ENCODE measurements at regions not wholly inside any gene's neighbourhood (a gene's known extent, or its start where the extent isn't known, plus 50 kb on each side); places are given as distances from the start of the nearest gene placed in this dataset.

GRCh38 chr10:56298941-56299340 is 62.1 kb downstream of the ZWINT start:
- no peak overlapping the region for H3K27ac Mint-ChIP-seq
- no peaks in the 10 kb centered on the region for H3K36me3 Mint-ChIP-seq
- no peak for DNase-seq
- ATAC-seq: no peak
- no peaks in the 10 kb centered on the region for H3K27me3 Mint-ChIP-seq
- POLR2A ChIA-PET: no interaction called here
- no peak overlapping the region for H3K4me3 Mint-ChIP-seq
- no peaks in the 10 kb centered on the region for H3K4me1 Mint-ChIP-seq
- H3K9me3 Mint-ChIP-seq: peaks cover 0 to 3% (median 0%) of the 10 kb centered on the region in 9 donors

DNA sequence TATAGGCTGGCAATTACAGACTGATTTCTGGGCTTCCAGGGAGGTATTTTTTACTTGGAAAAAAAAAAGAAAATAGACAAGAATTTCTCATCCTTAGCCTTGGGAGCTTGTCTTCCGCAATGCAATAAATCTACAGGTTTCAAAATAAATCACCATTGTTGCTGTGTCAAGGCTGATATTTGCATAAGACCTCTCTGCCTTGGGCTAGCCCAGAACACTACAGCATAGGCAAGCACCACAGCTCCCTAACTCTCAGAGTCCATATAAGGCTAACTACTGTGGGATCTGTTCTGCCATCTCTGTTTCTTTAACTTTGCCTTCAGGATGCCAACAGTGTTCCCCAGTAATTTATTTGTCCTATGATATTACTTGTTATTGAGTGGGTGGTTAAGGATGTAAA is 64.4 kb downstream of the ZWINT start:
- Mint-ChIP-seq H3K36me3 (no peaks in the 10 kb centered on the region), H3K9me3 (peaks cover 0 to 9% (median 2%) of the 10 kb centered on the region in 9 donors), H3K27me3 (no peaks in the 10 kb centered on the region), H3K4me1 (no peaks in the 10 kb centered on the region), H3K4me3 (no peak overlapping the region), H3K27ac (no peak overlapping the region)
- ATAC-seq (no peak), DNase-seq (no peak)
- POLR2A ChIA-PET: no interaction called here

DNA sequence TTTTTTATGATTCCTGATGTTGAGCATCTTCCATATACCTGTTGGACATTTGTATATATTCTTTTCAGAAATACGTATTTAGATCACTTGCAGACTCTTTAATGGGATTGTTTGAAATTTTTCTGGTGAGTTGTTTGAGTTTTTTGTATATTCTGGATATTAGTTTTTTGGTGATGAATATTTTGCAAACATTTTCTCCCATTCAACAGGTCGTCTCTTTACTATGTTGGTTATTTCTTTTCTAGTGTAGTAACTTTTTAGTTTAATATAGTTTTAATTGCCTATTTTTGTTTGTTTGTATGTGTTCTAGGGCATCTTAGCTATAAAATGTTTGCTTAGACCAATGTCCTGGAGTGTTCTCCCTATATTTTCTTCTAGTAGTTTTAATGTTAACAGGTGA is 72.7 kb downstream of the ZWINT start:
- POLR2A ChIA-PET: no interaction called here

GRCh38 chr10:56286096-56286495 is 75.0 kb downstream of the ZWINT start:
- Mint-ChIP-seq H3K9me3 (peaks cover 0 to 12% (median 3%) of the 10 kb centered on the region in 9 donors), H3K36me3 (no peaks in the 10 kb centered on the region), H3K4me1 (no peaks in the 10 kb centered on the region), H3K4me3 (no peak overlapping the region), H3K27ac (no peak overlapping the region), H3K27me3 (no peaks in the 10 kb centered on the region)
- POLR2A ChIA-PET: no interaction called here
- no peak for ATAC-seq
- DNase-seq: no peak

More for the DNA sequence above, 72.7 kb downstream of the ZWINT start:
- Mint-ChIP-seq H3K9me3 (peaks cover 0 to 18% (median 3%) of the 10 kb centered on the region in 9 donors), H3K27me3 (no peaks in the 10 kb centered on the region), H3K27ac (no peak overlapping the region), H3K36me3 (no peaks in the 10 kb centered on the region), H3K4me1 (no peaks in the 10 kb centered on the region), H3K4me3 (no peak overlapping the region)
- no peak for ATAC-seq
- DNase-seq: no peak

DNA sequence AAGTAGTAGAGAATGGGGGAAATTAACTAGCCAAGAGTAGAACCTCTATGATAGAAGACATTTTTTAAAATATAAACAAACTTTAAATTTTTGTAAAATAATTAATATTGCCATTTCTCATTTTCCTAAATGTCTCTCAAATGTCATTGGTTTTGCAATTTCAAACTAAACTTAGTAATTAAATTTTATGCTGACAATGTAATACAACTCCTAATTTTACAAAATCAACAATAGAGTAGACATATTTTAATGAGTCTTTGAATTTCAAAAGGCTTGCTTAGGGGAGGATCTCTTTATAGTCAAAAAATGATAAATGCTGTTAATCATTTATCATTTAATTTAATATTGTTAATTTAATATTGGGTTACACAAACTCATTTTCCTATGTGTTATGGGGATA is 81.8 kb downstream of the ZWINT start:
- H3K27me3 Mint-ChIP-seq: no peaks in the 10 kb centered on the region
- peaks cover 0 to 4% (median 0%) of the 10 kb centered on the region in 9 donors for H3K9me3 Mint-ChIP-seq
- ATAC-seq (no peak), DNase-seq (no peak)
- H3K36me3 Mint-ChIP-seq: no peaks in the 10 kb centered on the region
- no peak overlapping the region for H3K27ac Mint-ChIP-seq
- no peak overlapping the region for H3K4me3 Mint-ChIP-seq
- no peaks in the 10 kb centered on the region for H3K4me1 Mint-ChIP-seq
- POLR2A ChIA-PET: no interaction called here

GRCh38 chr10:56269181-56269580 is 91.9 kb downstream of the ZWINT start:
- H3K9me3 Mint-ChIP-seq: peaks cover 0 to 3% (median 0%) of the 10 kb centered on the region in 9 donors
- DNase-seq (no peak), ATAC-seq (no peak)
- no peak overlapping the region for H3K4me3 Mint-ChIP-seq
- POLR2A ChIA-PET: no interaction called here
- H3K27ac Mint-ChIP-seq: no peak overlapping the region
- H3K36me3 Mint-ChIP-seq: no peaks in the 10 kb centered on the region
- H3K27me3 Mint-ChIP-seq: no peaks in the 10 kb centered on the region
- no peaks in the 10 kb centered on the region for H3K4me1 Mint-ChIP-seq

DNA sequence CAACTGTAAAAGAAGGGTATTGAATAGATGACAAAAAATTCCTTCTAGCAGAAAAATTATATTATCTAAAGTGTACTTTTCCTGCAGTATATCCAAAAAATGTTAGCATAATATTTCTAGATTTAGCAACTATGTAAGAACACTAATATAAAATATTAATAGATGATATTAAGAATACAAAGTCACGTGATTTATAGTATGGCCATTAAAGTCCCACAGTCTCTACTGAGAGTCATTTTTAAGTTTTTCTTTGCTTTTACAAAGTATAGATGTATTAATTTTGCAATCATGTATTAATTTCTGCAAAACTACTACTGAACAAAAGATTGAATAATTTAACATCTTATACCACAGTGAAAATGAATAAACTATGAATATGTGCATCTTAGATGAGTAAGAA is 94.9 kb downstream of the ZWINT start:
- H3K36me3 Mint-ChIP-seq: no peaks in the 10 kb centered on the region
- no peaks in the 10 kb centered on the region for H3K4me1 Mint-ChIP-seq
- POLR2A ChIA-PET: no interaction called here
- DNase-seq (no peak), ATAC-seq (no peak)
- H3K4me3 Mint-ChIP-seq: no peak overlapping the region
- H3K27ac Mint-ChIP-seq: no peak overlapping the region
- no peaks in the 10 kb centered on the region for H3K27me3 Mint-ChIP-seq
- H3K9me3 Mint-ChIP-seq: peaks cover 0 to 4% (median 0%) of the 10 kb centered on the region in 9 donors

DNA sequence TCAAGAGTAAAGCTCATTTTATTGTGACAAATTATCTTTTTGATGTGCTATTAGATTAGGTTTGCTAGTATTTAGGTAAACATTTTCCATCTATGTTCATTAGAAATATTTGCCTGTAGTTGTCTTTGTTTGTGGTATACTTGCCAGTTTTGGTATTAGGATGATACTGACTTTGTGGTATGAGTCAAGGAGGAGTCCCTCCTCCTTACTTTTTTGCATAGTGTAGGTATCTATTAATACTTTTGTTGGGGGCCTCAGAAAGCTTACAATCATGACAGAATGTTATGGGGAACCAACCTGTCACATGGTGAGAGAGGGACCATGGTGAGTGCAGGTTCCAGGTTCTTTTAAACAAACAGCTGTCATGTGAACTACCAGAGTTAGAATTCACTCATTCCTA is 102.1 kb downstream of the ZWINT start:
- H3K9me3 Mint-ChIP-seq: peaks cover 0 to 7% (median under 1%) of the 10 kb centered on the region in 9 donors
- no peak overlapping the region for H3K4me3 Mint-ChIP-seq
- no peak for DNase-seq
- H3K36me3 Mint-ChIP-seq: no peaks in the 10 kb centered on the region
- POLR2A ChIA-PET: no interaction called here
- H3K27me3 Mint-ChIP-seq: no peaks in the 10 kb centered on the region
- peaks cover 0 to 1% (median 0%) of the 10 kb centered on the region in 4 donors for H3K4me1 Mint-ChIP-seq
- no peak for ATAC-seq
- no peak overlapping the region for H3K27ac Mint-ChIP-seq

DNA sequence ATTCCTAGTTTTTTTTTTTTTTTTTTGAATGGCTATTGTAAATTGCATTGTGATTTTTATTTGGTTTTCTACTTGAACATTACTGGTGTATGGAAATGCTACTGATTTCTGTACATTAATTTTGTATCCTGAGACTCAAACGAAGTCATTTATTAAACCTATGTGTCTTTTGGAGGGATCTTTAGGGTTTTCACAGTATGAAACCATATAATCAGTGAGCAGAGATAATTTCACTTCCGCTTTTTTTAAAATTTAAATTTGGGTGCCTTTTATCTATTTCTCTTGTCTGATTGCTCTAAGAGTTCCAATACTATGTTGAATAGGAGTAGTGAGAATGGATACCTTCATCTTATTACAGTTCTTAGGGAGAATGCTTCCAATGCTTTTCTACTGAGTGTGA is 102.7 kb downstream of the ZWINT start:
- H3K36me3 Mint-ChIP-seq: no peaks in the 10 kb centered on the region
- no peaks in the 10 kb centered on the region for H3K27me3 Mint-ChIP-seq
- H3K27ac Mint-ChIP-seq: no peak overlapping the region
- POLR2A ChIA-PET: no interaction called here
- peaks cover 0 to 13% (median 2%) of the 10 kb centered on the region in 9 donors for H3K9me3 Mint-ChIP-seq
- ATAC-seq: no peak
- H3K4me3 Mint-ChIP-seq: no peak overlapping the region
- peaks cover 0 to 1% (median 0%) of the 10 kb centered on the region in 4 donors for H3K4me1 Mint-ChIP-seq
- DNase-seq: no peak

DNA sequence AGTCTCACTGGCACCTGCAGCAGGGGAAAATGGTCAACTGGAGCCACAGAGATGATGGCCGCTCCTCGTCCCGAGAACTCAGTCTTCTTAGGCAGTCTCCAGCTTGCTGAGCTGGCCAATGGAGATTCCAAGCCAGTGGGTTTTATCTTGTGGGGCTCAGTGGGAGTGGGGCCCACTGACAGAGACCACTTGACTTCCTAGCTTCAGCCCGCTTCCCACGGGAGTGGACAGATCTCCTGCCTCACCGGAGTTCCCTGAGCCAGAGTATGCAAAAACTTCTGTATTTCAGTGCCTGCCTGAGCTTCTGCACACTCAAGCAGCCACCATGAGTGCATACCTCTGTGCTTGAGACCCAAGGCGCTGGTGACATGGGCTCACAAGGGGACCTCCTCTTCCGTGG is 105.8 kb downstream of the ZWINT start:
- no peak overlapping the region for H3K27ac Mint-ChIP-seq
- H3K4me3 Mint-ChIP-seq: no peak overlapping the region
- H3K27me3 Mint-ChIP-seq: no peaks in the 10 kb centered on the region
- no peaks in the 10 kb centered on the region for H3K36me3 Mint-ChIP-seq
- peaks cover 0 to 1% (median 0%) of the 10 kb centered on the region in 4 donors for H3K4me1 Mint-ChIP-seq
- peaks cover 0 to 24% (median 0%) of the 10 kb centered on the region in 9 donors for H3K9me3 Mint-ChIP-seq
- POLR2A ChIA-PET: no interaction called here
- ATAC-seq (no peak), DNase-seq (no peak)

DNA sequence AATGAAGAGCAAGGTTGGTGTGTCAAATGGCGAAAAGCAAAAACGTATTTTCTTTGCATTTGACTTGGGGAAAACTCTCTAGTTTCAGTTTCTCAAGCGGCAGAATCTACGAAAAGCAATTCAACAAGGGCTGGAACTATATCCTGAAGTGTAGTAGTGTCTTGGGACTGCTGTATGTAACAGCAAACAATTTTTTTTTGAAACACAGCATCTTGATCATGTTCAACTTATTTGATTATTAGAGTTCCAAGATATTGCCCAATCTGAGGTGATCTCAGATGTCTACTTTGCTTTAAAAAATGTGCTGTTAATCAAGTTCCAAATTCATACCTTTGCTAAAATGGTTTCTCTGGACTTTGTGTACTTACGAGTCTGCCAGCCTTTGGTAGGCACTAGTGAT is 120.6 kb downstream of the ZWINT start:
- POLR2A ChIA-PET: no interaction called here
- H3K27me3 Mint-ChIP-seq: no peaks in the 10 kb centered on the region
- ATAC-seq (no peak), DNase-seq (no peak)
- no peak overlapping the region for H3K27ac Mint-ChIP-seq
- H3K4me1 Mint-ChIP-seq: no peaks in the 10 kb centered on the region
- H3K4me3 Mint-ChIP-seq: no peak overlapping the region
- H3K36me3 Mint-ChIP-seq: no peaks in the 10 kb centered on the region
- peaks cover 0 to 5% (median 0%) of the 10 kb centered on the region in 9 donors for H3K9me3 Mint-ChIP-seq

GRCh38 chr10:56231436-56231835 is 129.6 kb downstream of the ZWINT start:
- H3K27ac Mint-ChIP-seq: no peak overlapping the region
- ATAC-seq: no peak
- DNase-seq: no peak
- no peaks in the 10 kb centered on the region for H3K4me1 Mint-ChIP-seq
- H3K36me3 Mint-ChIP-seq: no peaks in the 10 kb centered on the region
- H3K4me3 Mint-ChIP-seq: no peak overlapping the region
- peaks cover 0 to 3% (median 0%) of the 10 kb centered on the region in 9 donors for H3K9me3 Mint-ChIP-seq
- no peaks in the 10 kb centered on the region for H3K27me3 Mint-ChIP-seq
- POLR2A ChIA-PET: no interaction called here

- ATAC-seq: no peak
- H3K4me1 Mint-ChIP-seq: no peaks in the 10 kb centered on the region
These were observed 138.8 kb downstream of the ZWINT start for GRCh38 chr10:56222237-56222636.

DNA sequence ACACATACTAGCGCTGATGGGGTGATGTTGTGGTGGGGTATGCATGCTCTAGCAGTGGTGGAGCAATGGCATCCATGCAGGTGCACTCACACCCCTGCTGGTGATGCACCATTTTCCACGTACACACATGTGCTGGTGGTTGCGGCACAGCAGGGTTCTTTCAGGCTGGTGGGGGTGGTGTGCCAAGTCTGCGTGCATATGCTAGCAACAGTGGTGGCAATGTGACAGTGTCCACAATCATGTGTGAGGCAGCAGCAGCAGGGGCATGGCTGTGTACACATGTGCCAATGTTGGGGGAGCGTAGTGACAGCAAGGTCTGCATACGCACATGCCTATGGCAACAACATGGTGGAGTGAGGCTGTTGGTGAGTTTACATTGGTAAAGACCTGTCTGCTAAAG is 148.1 kb downstream of the ZWINT start:
- peaks cover 0 to 49% (median 8%) of the 10 kb centered on the region in 9 donors for H3K9me3 Mint-ChIP-seq
- H3K36me3 Mint-ChIP-seq: no peaks in the 10 kb centered on the region
- no peaks in the 10 kb centered on the region for H3K4me1 Mint-ChIP-seq
- DNase-seq: no peak
- H3K4me3 Mint-ChIP-seq: no peak overlapping the region
- POLR2A ChIA-PET: no interaction called here
- H3K27me3 Mint-ChIP-seq: no peaks in the 10 kb centered on the region
- H3K27ac Mint-ChIP-seq: no peak overlapping the region
- ATAC-seq: no peak

More at GRCh38 chr10:56222237-56222636, 138.8 kb downstream of the ZWINT start:
- Mint-ChIP-seq H3K4me3 (no peak overlapping the region), H3K27ac (no peak overlapping the region), H3K36me3 (no peaks in the 10 kb centered on the region), H3K27me3 (no peaks in the 10 kb centered on the region), H3K9me3 (peaks cover 0 to 4% (median 0%) of the 10 kb centered on the region in 9 donors)
- POLR2A ChIA-PET: no interaction called here
- no peak for DNase-seq

Measured in naive thymus-derived CD8-positive, alpha-beta T cell (primary cell).